SU-DHL-6 (cell line): ENCODE measurements at regions not wholly inside any gene's neighbourhood (a gene's known extent, or its start where the extent isn't known, plus 50 kb on each side); places are given as distances from the start of the nearest gene placed in this dataset.

ENCODE experiments used
- H2AFZ ChIP-seq: fragments of 200-600 bp; sonication (generic); 2 replicates; pipeline ENCODE4 v1.6.1; 2014; ENCODE audit warnings: low read depth, mild to moderate bottlenecking, moderate library complexity, mixed read lengths, antibody characterized with exemption, low read length; ENCODE audit not compliant: severe bottlenecking
- H3F3A ChIP-seq: fragments of 200-600 bp; shearing (Covaris generic); 2 replicates; pipeline ENCODE4 v1.6.0; 2016; ENCODE audit warnings: antibody characterized with exemption, mild to moderate bottlenecking; ENCODE audit not compliant: insufficient read depth
- H3K27ac ChIP-seq: fragments of 200-600 bp; sonication (generic); 2 replicates; pipeline ENCODE4 v1.5.1; 2016; ENCODE audit warnings: low read depth, mild to moderate bottlenecking, low read length, moderate library complexity, mixed read lengths
- H3K27me3 ChIP-seq: fragments of 200-600 bp; sonication (generic), shearing (Covaris generic); 2 replicates; pipeline ENCODE4 v1.6.0; 2014; ENCODE audit warnings: mild to moderate bottlenecking, low read length
- H3K36me3 ChIP-seq: fragments of 200-600 bp; sonication (generic); 2 replicates; pipeline ENCODE4 v1.6.1; 2014; ENCODE audit warnings: mild to moderate bottlenecking, low read length, mixed read lengths
- H3K4me2 ChIP-seq: fragments of 300-600, 200-600 bp; shearing (Covaris generic), sonication (generic); 2 replicates; pipeline ENCODE4 v1.6.0; 2014; ENCODE audit warnings: low read length, low read depth, mild to moderate bottlenecking; ENCODE audit not compliant: poor library complexity, severe bottlenecking
- H3K4me3 ChIP-seq: fragments of 200-600 bp; sonication (generic); 2 replicates; pipeline ENCODE4 v1.5.1; 2014; ENCODE audit warnings: antibody characterized with exemption, low read length, mild to moderate bottlenecking, mixed read lengths; ENCODE audit not compliant: insufficient read depth, poor library complexity, severe bottlenecking
- H3K79me2 ChIP-seq: fragments of 200-600 bp; sonication (generic); 2 replicates; pipeline ENCODE4 v1.6.1; 2014; ENCODE audit warnings: mild to moderate bottlenecking, low read length, moderate library complexity; ENCODE audit not compliant: insufficient read depth
- H3K9ac ChIP-seq: fragments of 200-600 bp; sonication (generic); 2 replicates; pipeline ENCODE4 v1.7.0; 2014; ENCODE audit warnings: mild to moderate bottlenecking, low read length
- H3K9me2 ChIP-seq: fragments of 200-600 bp; sonication (generic); replicated peaks from 2 replicates; pipeline ENCODE4 v1.6.1; 2014; ENCODE audit warnings: low read length; ENCODE audit not compliant: insufficient read depth
- H3K9me3 ChIP-seq: fragments of 200-600 bp; sonication (generic); 2 replicates; pipeline ENCODE4 v1.6.1; 2014; ENCODE audit warnings: low read length, mixed read lengths; ENCODE audit not compliant: insufficient read depth
- H4K20me1 ChIP-seq: fragments of 200-600 bp; sonication (generic); 2 replicates; pipeline ENCODE4 v1.6.1; 2014; ENCODE audit warnings: low read depth, mild to moderate bottlenecking, antibody characterized with exemption, low read length, moderate library complexity, mixed read lengths
- EZH2phosphoT487 ChIP-seq: fragments of 200-600 bp; sonication (generic), shearing (Covaris generic); conservative IDR thresholded peaks from 2 replicates; pipeline ENCODE4 v1.6.1; 2018; ENCODE audit warnings: mild to moderate bottlenecking, antibody characterized with exemption, low read length, moderate library complexity, mixed read lengths
- TF ChIP-seq, protein P1 (sequence below): fragments of 200-600 bp; sonication (generic); IDR thresholded peaks from one replicate; pipeline ENCODE4 v1.5.1; 2017; ENCODE audit warnings: antibody characterized with exemption, mild to moderate bottlenecking, low read length, moderate library complexity; ENCODE audit not compliant: insufficient read depth, poor library complexity, severe bottlenecking

DNA sequence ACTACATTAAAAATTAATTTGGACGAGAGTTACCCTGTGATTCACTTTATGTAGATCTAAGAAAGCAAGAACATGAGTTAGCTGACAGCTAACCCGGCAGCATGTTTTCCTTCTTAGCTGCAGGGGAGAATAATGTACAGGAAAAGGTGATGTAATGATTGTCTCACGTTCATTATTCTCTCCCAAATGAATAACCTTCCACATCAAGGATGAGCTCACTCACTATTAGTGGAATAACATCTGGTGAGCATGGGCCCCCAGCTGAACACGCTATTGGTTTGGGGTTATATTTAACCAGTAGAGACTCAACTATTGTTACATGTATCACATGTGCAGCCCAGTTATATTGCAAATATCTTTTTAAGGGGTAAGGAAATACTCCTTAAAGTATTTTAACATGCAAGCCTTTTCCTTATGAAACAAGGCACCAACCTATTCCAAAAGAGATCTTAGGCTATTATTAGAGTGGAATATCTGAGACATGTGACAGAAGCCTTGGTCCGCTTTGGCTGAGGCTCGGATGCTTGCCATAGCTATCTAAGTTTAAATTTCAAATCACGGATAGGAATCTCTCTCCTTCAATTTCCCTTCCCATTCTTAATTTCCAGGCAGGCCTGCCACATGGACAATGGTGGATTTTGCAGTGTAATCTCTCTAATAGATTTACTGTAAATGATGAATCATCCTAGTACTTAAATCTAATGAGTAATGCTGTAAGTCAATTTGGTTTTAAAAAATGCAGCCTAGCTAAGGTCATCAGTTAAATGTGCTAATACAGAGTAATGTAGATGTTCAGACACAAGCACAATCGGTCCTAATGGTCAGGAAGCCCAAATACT is 99.0 kb upstream of the OTUD4 start:
- Histone ChIP-seq H3K9me3 (no peaks in the 10 kb centered on the region), H3K79me2 (no peaks in the 10 kb centered on the region), H3K27me3 (no peaks in the 10 kb centered on the region), H2AFZ (no peak overlapping the region), H3K27ac (no peak overlapping the region), H3K9me2 (no peaks in the 10 kb centered on the region), H4K20me1 (no peaks in the 10 kb centered on the region), H3K9ac (no peak overlapping the region), H3K4me2 (no peak overlapping the region), H3K36me3 (no peaks in the 10 kb centered on the region), H3K4me3 (no peak overlapping the region), H3F3A (no peaks in the 10 kb centered on the region)
- TF ChIP-seq EZH2phosphoT487: no peak
- TF ChIP-seq, protein P1, sequence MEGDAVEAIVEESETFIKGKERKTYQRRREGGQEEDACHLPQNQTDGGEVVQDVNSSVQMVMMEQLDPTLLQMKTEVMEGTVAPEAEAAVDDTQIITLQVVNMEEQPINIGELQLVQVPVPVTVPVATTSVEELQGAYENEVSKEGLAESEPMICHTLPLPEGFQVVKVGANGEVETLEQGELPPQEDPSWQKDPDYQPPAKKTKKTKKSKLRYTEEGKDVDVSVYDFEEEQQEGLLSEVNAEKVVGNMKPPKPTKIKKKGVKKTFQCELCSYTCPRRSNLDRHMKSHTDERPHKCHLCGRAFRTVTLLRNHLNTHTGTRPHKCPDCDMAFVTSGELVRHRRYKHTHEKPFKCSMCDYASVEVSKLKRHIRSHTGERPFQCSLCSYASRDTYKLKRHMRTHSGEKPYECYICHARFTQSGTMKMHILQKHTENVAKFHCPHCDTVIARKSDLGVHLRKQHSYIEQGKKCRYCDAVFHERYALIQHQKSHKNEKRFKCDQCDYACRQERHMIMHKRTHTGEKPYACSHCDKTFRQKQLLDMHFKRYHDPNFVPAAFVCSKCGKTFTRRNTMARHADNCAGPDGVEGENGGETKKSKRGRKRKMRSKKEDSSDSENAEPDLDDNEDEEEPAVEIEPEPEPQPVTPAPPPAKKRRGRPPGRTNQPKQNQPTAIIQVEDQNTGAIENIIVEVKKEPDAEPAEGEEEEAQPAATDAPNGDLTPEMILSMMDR: no peak

DNA sequence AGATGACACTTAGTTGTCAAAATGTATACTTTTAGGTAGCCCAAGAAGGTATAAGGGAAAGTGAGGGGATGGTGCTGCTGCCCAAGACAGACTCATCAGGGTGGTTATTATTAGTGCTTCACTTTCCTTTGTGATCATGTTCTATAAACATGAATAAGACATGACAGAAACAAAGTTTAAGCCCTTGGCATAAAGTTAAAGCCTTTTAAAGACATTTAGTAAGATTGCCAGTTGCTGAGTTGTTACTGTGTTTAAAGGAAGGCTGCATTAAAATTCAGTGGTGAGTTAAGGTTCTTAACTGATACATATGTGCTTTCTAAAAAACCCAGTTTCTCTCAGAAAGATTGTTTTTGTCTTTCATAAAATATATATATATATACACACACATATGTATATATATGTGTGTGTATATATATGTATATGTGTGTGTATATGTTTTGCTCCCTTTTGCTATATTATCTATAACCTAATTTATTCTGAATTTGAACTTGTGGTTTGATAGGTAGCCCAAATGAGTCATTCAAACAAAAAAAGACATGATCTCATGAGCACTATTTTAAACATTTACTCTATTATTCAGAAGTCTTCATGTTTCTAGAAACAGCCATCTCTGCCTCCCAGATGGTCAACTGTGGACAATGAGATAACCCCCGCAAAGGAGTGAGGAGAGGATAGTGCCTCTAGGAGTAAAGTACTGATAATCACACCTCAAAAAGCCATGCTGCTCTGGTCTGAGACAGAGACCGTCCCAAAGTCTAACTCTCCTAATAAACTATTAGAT is 98.1 kb upstream of the OTUD4 start:
- no peaks in the 10 kb centered on the region for H3K36me3 ChIP-seq
- H3F3A ChIP-seq: no peaks in the 10 kb centered on the region
- no peaks in the 10 kb centered on the region for H4K20me1 ChIP-seq
- no peak overlapping the region for H2AFZ ChIP-seq
- no peaks in the 10 kb centered on the region for H3K9me3 ChIP-seq
- H3K79me2 ChIP-seq: no peaks in the 10 kb centered on the region
- no peak overlapping the region for H3K9ac ChIP-seq
- H3K27ac ChIP-seq: no peak overlapping the region
- H3K4me2 ChIP-seq: no peak overlapping the region
- TF ChIP-seq EZH2phosphoT487: no peak
- TF ChIP-seq, protein P1: no peak
- H3K9me2 ChIP-seq: no peaks in the 10 kb centered on the region
- H3K27me3 ChIP-seq: no peaks in the 10 kb centered on the region
- no peak overlapping the region for H3K4me3 ChIP-seq

DNA sequence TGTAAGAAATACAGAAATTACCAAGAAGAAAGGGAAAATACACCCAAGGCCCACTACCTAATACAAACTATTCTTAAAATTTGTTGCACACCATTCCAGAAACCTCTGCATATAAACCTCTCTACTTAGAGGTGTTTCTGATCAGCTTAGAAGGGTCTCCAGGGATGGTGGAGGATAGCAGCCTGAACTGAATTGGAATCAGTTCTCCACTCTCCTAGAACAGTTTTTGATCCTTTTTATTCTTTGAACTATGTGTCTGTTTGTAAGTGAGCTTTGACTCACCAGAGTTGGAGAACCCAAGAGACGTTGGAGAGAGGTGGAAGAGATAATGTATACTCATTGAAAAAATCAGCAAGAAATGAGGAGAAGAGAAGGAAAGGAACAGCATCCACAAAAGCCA is 96.6 kb upstream of the OTUD4 start:
- no peak overlapping the region for H3K4me2 ChIP-seq
- TF ChIP-seq, protein P1: no peak
- no peak for TF ChIP-seq EZH2phosphoT487
- no peaks in the 10 kb centered on the region for H3K9me3 ChIP-seq
- no peaks in the 10 kb centered on the region for H3K27me3 ChIP-seq
- H3K4me3 ChIP-seq: no peak overlapping the region
- H3K9ac ChIP-seq: no peak overlapping the region
- no peak overlapping the region for H2AFZ ChIP-seq
- H3K36me3 ChIP-seq: no peaks in the 10 kb centered on the region
- H3F3A ChIP-seq: no peaks in the 10 kb centered on the region
- H3K9me2 ChIP-seq: no peaks in the 10 kb centered on the region
- H3K79me2 ChIP-seq: no peaks in the 10 kb centered on the region
- no peaks in the 10 kb centered on the region for H4K20me1 ChIP-seq
- no peak overlapping the region for H3K27ac ChIP-seq
